ENCODE measurements at regions not wholly inside any gene's neighbourhood (a gene's known extent, or its start where the extent isn't known, plus 50 kb on each side); places are given as distances from the start of the nearest gene placed in this dataset.

GRCh38 chr4:112905728-112906127 is 143.7 kb upstream of the ANK2 start:
- no peak for TF ChIP-seq CTCF (IDR thresholded peaks at IDR 0.05; ENCODE audit: borderline replicate concordance, insufficient read depth, low read depth, low read length)
- H3K4me3 ChIP-seq (ENCODE audit: low read depth, low read length) = no peak overlapping the region

GRCh38 chr4:112908511-112908910 is 140.9 kb upstream of the ANK2 start:
- H3K4me3 ChIP-seq (ENCODE audit: low read depth, low read length) = no peak overlapping the region
- TF ChIP-seq CTCF (IDR thresholded peaks at IDR 0.05; ENCODE audit: borderline replicate concordance, insufficient read depth, low read depth, low read length) = no peak

GRCh38 chr4:112910109-112910736 is 139.2 kb upstream of the ANK2 start:
- no peak for TF ChIP-seq CTCF (IDR thresholded peaks at IDR 0.05; ENCODE audit: borderline replicate concordance, insufficient read depth, low read depth, low read length)

GRCh38 chr4:112916868-112917267 is 132.6 kb upstream of the ANK2 start:
- TF ChIP-seq CTCF (IDR thresholded peaks at IDR 0.05; ENCODE audit: borderline replicate concordance, insufficient read depth, low read depth, low read length) = no peak
- H3K4me3 ChIP-seq (ENCODE audit: low read depth, low read length) = no peak overlapping the region

More at GRCh38 chr4:112910109-112910736, 139.2 kb upstream of the ANK2 start:
- peak overlapping the region; percentile 19 for H3K4me3 ChIP-seq (ENCODE audit: low read depth, low read length)

- TF ChIP-seq CTCF (IDR thresholded peaks at IDR 0.05; ENCODE audit: borderline replicate concordance, insufficient read depth, low read depth, low read length) = no peak
- H3K4me3 ChIP-seq (ENCODE audit: low read depth, low read length) = no peak overlapping the region
These were observed 125.9 kb upstream of the ANK2 start for GRCh38 chr4:112923516-112923915.

- no peak for TF ChIP-seq CTCF (IDR thresholded peaks at IDR 0.05; ENCODE audit: borderline replicate concordance, insufficient read depth, low read depth, low read length)
- H3K4me3 ChIP-seq (ENCODE audit: low read depth, low read length) = no peak overlapping the region
These were observed 122.6 kb upstream of the ANK2 start for GRCh38 chr4:112926819-112927218.

GRCh38 chr4:112927544-112927943 is 121.9 kb upstream of the ANK2 start:
- H3K4me3 ChIP-seq (ENCODE audit: low read depth, low read length) = no peak overlapping the region
- TF ChIP-seq CTCF (IDR thresholded peaks at IDR 0.05; ENCODE audit: borderline replicate concordance, insufficient read depth, low read depth, low read length) = no peak

Measured in GM12875 (cell line).